ENCODE measurements at regions not wholly inside any gene's neighbourhood (a gene's known extent, or its start where the extent isn't known, plus 50 kb on each side); places are given as distances from the start of the nearest gene placed in this dataset.

- TF ChIP-seq CTCF (IDR thresholded peaks at IDR 0.05; ENCODE audit: insufficient read depth, low read length, poor library complexity, severe bottlenecking) (no peak), EZH2phosphoT487 (conservative IDR thresholded peaks at IDR 0.05; ENCODE audit: low read length) (no peak)
These were observed 91.0 kb downstream of the OLFM1 start for GRCh38 chr9:135178498-135178897.
